Lung (tissue), 11 donors: ENCODE measurements at regions not wholly inside any gene's neighbourhood (a gene's known extent, or its start where the extent isn't known, plus 50 kb on each side); places are given as distances from the start of the nearest gene placed in this dataset.

Source experiments
- ATAC-seq: fragments of 200-7000 bp; cut with Tn5 transposase; one replicate; pipeline ENCODE4 v1.9.1; 2020; ENCODE audit warnings: moderate number of reproducible peaks; ENCODE audit not compliant: insufficient read depth, low FRiP score
- DNase-seq, 3 donors: peaks; one replicate each; pipeline ENCODE4 v3.0.0-alpha.2; 2013 to 2017
- H3K27ac ChIP-seq, 2 donors: one replicate each; pipeline ENCODE4 v1.5.1; 2013; ENCODE audit warnings: mild to moderate bottlenecking in 2 of 2, moderate library complexity in 2 of 2, control low read depth in 1 of 2, inconsistent platforms in 1 of 2, low read depth in 1 of 2, low read length in 1 of 2
- H3K27me3 ChIP-seq, 3 donors: one replicate each; pipeline ENCODE4 v1.5.1; 2013; ENCODE audit warnings: low read length in 2 of 3; ENCODE audit not compliant: control insufficient read depth in 3 of 3, insufficient read depth in 3 of 3
- H3K36me3 ChIP-seq, 4 donors: one replicate each; pipeline ENCODE4 v1.5.1; 2013; ENCODE audit warnings: low read length in 4 of 4, mild to moderate bottlenecking in 1 of 4, moderate library complexity in 1 of 4; ENCODE audit not compliant: control insufficient read depth in 4 of 4, insufficient read depth in 4 of 4
- H3K4me1 ChIP-seq, 5 donors: one replicate each; pipeline ENCODE4 v1.5.1; 2013; ENCODE audit warnings: low read length in 5 of 5, mild to moderate bottlenecking in 2 of 5, moderate library complexity in 1 of 5; ENCODE audit not compliant: control insufficient read depth in 5 of 5, insufficient read depth in 5 of 5
- H3K4me3 ChIP-seq: one replicate; pipeline ENCODE4 v1.5.1; 2013; ENCODE audit warnings: mild to moderate bottlenecking, control low read depth, moderate library complexity
- H3K9ac ChIP-seq, 2 donors: one replicate each; pipeline ENCODE4 v1.5.1; 2013; ENCODE audit warnings: low read length in 2 of 2, control low read depth in 1 of 2; ENCODE audit not compliant: insufficient read depth in 1 of 2
- H3K9me3 ChIP-seq, 4 donors: one replicate each; pipeline ENCODE4 v1.5.1; 2013; ENCODE audit warnings: low read length in 3 of 4, mild to moderate bottlenecking in 1 of 4, moderate library complexity in 1 of 4; ENCODE audit not compliant: control insufficient read depth in 4 of 4, insufficient read depth in 3 of 4
- CTCF ChIP-seq: IDR thresholded peaks from 2 replicates; pipeline ENCODE4 v1.5.1; 2012; ENCODE audit warnings: mild to moderate bottlenecking; ENCODE audit errors: control extremely low read depth, extremely low read depth
- WGBS, 2 donors: extraction: QIAGEN DNeasy Blood & Tissue Kit; methylation state at CpG; one replicate each; pipeline ENCODE4 v1.1.7; 2013; 5-methylcytosine and 5-hydroxymethylcytosine counted together
- donor health status: control.
- donor health status: control.
- donor health status: Bipolar disorder and iron deficiency.
- donor health status: healthy.
- donor health status: DM: yes; HTN: yes; CAD: no.

- Histone ChIP-seq H3K36me3 (no peaks in the 10 kb centered on the region), H3K27ac (no peak overlapping the region), H3K27me3 (no peaks in the 10 kb centered on the region), H3K9me3 (no peaks in the 10 kb centered on the region), H3K4me1 (peaks cover 0 to 18% (median 0%) of the 10 kb centered on the region in 5 donors), H3K4me3 (no peak overlapping the region), H3K9ac (no peak overlapping the region)
- no peak for TF ChIP-seq CTCF
- no peak for DNase-seq
- 83 to 86% methylated on average over 3 of the region's 3 CpGs for WGBS, 2 donors
- no peak for ATAC-seq
Measured at GRCh38 chr1:209431402-209431801, 152.1 kb upstream of the CAMK1G start.

GRCh38 chr1:209431813-209432442 lies 151.6 kb upstream of the CAMK1G start:
- no peak for DNase-seq
- Histone ChIP-seq H3K4me1 (peaks cover 0 to 18% (median 0%) of the 10 kb centered on the region in 5 donors), H3K27ac (no peak overlapping the region), H3K9ac (no peak overlapping the region), H3K9me3 (no peaks in the 10 kb centered on the region), H3K36me3 (no peaks in the 10 kb centered on the region), H3K4me3 (no peak overlapping the region), H3K27me3 (no peaks in the 10 kb centered on the region)
- TF ChIP-seq CTCF = no peak
- ATAC-seq = no peak
- 88 to 94% methylated on average over 12 of the region's 12 CpGs for WGBS, 2 donors

- Histone ChIP-seq H3K4me1 (peaks cover 0 to 18% (median 0%) of the 10 kb centered on the region in 5 donors), H3K27me3 (no peaks in the 10 kb centered on the region), H3K36me3 (no peaks in the 10 kb centered on the region), H3K27ac (no peak overlapping the region), H3K9ac (no peak overlapping the region), H3K4me3 (no peak overlapping the region), H3K9me3 (no peaks in the 10 kb centered on the region)
- WGBS, 2 donors = 76 to 90% methylated on average over 4 of the region's 4 CpGs
- no peak for TF ChIP-seq CTCF
- DNase-seq (no peak), ATAC-seq (no peak)
Measured at GRCh38 chr1:209432443-209432825, 151.1 kb upstream of the CAMK1G start.

- DNase-seq (no peak), ATAC-seq (no peak)
- 49 to 72% methylated on average over 3 of the region's 3 CpGs for WGBS, 2 donors
- Histone ChIP-seq H3K4me1 (peaks cover 0 to 15% (median 0%) of the 10 kb centered on the region in 5 donors), H3K9ac (no peak overlapping the region), H3K27me3 (no peaks in the 10 kb centered on the region), H3K4me3 (no peak overlapping the region), H3K9me3 (no peaks in the 10 kb centered on the region), H3K36me3 (no peaks in the 10 kb centered on the region), H3K27ac (no peak overlapping the region)
- TF ChIP-seq CTCF = no peak
Measured at GRCh38 chr1:209433649-209434031, 149.9 kb upstream of the CAMK1G start.
